C4-2B (cell line): ENCODE measurements at regions not wholly inside any gene's neighbourhood (a gene's known extent, or its start where the extent isn't known, plus 50 kb on each side); places are given as distances from the start of the nearest gene placed in this dataset.

Experiments used
- ZFX ChIP-seq: fragments of 450-650 bp; IDR thresholded peaks from 2 replicates; pipeline ENCODE4 v1.6.1; 2017
- TF ChIP-seq, protein P1 (sequence below): fragments of 450-650 bp; conservative IDR thresholded peaks from 2 replicates; pipeline ENCODE4 v1.5.1; 2017; ENCODE audit warnings: mild to moderate bottlenecking

DNA sequence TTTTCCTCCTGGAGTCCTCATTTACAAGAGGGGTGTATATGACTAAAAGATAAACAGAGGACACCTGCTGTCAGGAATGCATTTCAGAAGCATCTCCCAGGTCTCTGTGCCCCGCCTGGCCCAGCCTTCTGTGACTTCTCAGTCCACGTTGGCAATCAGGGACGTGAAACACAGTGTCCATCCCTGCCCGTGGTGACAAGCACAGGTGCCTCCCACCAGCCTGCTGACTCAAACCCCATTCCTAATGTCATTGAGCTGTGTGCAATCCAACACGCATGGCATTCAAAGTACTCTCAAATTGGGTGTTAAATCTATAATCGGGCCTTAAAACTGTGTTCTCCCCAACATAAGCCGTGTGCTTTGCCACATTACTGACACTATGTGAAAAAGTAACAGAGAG is 343.2 kb downstream of the EIPR1 start:
- TF ChIP-seq, protein P1, sequence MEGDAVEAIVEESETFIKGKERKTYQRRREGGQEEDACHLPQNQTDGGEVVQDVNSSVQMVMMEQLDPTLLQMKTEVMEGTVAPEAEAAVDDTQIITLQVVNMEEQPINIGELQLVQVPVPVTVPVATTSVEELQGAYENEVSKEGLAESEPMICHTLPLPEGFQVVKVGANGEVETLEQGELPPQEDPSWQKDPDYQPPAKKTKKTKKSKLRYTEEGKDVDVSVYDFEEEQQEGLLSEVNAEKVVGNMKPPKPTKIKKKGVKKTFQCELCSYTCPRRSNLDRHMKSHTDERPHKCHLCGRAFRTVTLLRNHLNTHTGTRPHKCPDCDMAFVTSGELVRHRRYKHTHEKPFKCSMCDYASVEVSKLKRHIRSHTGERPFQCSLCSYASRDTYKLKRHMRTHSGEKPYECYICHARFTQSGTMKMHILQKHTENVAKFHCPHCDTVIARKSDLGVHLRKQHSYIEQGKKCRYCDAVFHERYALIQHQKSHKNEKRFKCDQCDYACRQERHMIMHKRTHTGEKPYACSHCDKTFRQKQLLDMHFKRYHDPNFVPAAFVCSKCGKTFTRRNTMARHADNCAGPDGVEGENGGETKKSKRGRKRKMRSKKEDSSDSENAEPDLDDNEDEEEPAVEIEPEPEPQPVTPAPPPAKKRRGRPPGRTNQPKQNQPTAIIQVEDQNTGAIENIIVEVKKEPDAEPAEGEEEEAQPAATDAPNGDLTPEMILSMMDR, result no peak
- TF ChIP-seq ZFX, result no peak
